ENCODE measurements at regions not wholly inside any gene's neighbourhood (a gene's known extent, or its start where the extent isn't known, plus 50 kb on each side); places are given as distances from the start of the nearest gene placed in this dataset.

DNA sequence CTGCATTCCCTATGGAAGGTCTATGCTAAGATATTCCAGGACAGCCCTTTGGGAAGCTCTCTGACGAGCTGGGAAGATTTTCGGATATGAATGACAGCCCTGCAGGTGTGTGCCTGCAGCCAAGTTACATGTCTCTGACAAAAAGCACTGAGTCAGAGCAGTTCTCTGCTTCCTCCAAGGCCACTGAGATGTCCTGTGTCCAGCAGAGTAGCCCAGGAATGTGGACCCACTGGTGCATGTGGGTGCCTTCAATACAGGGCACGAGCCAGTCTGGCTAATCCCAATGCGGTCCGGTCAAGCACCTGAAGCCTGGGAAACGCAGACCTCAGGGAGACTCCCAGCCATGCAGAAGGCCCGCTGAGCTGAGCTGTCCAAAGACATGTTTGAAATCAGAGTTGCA, 565.7 kb downstream of the TCERG1L start:
- Mint-ChIP-seq H3K4me3 (no peak overlapping the region), H3K27me3 (ENCODE audit: low read depth) (no peaks in the 10 kb centered on the region), H3K36me3 (ENCODE audit: low read depth) (no peaks in the 10 kb centered on the region), H3K4me1 (ENCODE audit: low read depth) (no peaks in the 10 kb centered on the region), H3K9me3 (no peaks in the 10 kb centered on the region), H3K27ac (no peak overlapping the region)
- DNase-seq (ENCODE audit: low spot score) = no peak

DNA sequence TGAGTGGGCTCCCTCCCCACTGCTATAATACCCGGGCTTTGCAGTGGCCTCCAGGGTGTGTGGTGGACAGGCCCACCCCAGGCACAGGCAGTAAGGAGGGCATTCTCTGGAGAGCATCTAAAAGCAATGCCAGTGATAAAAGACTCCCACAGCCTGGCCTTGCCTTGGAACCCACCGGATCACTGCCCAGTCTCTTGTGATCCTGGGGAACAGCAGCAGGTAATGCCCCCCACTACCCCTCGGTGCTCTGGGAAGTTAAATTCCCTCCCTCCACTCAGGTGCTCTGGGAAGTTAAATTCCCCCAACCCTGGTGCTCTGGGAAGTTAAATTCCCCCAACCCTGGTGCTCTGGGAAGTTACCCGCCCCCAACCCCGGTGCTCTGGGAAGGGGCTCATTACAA, 565.2 kb downstream of the TCERG1L start:
- no peaks in the 10 kb centered on the region for H3K27me3 Mint-ChIP-seq (ENCODE audit: low read depth)
- no peaks in the 10 kb centered on the region for H3K4me1 Mint-ChIP-seq (ENCODE audit: low read depth)
- H3K36me3 Mint-ChIP-seq (ENCODE audit: low read depth) = no peaks in the 10 kb centered on the region
- no peak overlapping the region for H3K4me3 Mint-ChIP-seq
- no peaks in the 10 kb centered on the region for H3K9me3 Mint-ChIP-seq
- H3K27ac Mint-ChIP-seq = no peak overlapping the region
- DNase-seq (ENCODE audit: low spot score) = no peak

DNA sequence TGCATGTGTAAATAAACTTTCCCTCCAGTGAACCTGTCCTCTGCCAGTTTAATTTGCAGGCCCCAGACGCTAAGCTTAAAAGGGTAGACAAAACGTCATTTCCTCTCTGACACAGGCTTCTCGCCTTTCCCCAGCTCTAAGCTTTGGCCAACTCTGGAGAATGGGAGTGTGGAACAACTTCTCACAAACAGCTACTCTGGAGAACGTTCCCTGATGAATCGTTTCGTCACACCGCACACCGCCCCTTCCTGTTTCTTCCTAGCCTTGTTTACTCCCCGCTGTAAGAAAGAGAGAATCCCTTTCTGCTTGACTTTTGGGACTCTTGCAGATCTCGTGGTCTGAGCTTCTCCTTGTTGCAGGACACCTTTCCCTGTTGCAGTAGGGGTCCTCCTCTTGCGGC, 564.2 kb downstream of the TCERG1L start:
- H3K9me3 Mint-ChIP-seq = no peaks in the 10 kb centered on the region
- H3K4me1 Mint-ChIP-seq (ENCODE audit: low read depth) = no peaks in the 10 kb centered on the region
- H3K36me3 Mint-ChIP-seq (ENCODE audit: low read depth) = no peaks in the 10 kb centered on the region
- no peak overlapping the region for H3K4me3 Mint-ChIP-seq
- no peaks in the 10 kb centered on the region for H3K27me3 Mint-ChIP-seq (ENCODE audit: low read depth)
- DNase-seq (ENCODE audit: low spot score) = no peak
- H3K27ac Mint-ChIP-seq = no peak overlapping the region

DNA sequence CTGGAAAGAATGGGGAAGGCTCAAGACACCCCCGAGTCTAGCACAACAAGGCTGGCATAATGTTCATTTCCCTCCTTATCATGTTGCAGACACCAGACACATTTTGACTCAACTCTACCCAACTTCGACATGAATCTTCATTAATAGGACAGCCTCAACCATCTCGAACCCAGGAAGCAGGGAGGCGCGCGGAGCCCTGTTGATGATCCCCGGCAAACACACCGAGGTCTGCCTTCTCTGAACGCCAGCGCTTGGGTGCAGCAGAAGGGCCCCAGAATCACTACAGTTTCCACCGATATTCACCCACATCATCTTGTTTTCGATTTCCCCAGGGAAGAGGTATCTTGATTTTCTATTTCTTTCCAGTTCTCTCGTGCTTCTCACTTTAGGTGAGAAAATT, 563.6 kb downstream of the TCERG1L start:
- H3K4me1 Mint-ChIP-seq (ENCODE audit: low read depth) = no peaks in the 10 kb centered on the region
- no peak overlapping the region for H3K4me3 Mint-ChIP-seq
- H3K36me3 Mint-ChIP-seq (ENCODE audit: low read depth) = no peaks in the 10 kb centered on the region
- H3K9me3 Mint-ChIP-seq = no peaks in the 10 kb centered on the region
- DNase-seq (ENCODE audit: low spot score) = no peak
- H3K27me3 Mint-ChIP-seq (ENCODE audit: low read depth) = no peaks in the 10 kb centered on the region
- H3K27ac Mint-ChIP-seq = no peak overlapping the region

DNA sequence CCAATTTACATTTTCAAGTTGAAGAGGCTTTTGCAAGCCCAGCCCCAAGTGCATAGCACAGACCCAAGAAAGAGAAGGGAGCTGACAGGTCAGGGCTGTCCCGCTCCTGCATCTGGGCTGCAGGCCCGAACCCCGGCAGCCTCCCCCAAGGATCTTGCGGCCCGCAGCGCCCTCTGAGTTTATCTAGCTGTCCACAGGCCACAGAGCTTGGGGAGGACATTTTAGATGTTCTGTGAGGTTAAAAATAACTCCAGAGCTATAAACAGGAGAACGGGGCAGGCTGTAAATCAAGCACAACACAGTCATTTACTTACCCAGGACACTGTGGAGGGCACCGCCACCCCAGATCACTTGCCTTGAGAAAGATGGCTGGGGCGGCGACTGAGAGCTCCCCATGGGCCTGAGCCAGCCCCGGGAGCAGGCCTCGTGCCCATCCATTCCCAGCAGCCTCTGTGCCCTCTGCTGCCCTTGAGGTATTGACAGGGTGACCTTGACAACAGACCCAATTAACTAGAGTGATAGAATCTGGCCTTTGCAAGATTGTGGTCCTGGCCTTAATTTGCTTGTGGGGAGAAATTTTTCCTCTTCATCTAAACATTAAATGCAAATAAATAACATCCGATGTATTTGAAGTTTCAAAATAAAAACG, 563.0 kb downstream of the TCERG1L start:
- no peak for DNase-seq (ENCODE audit: low spot score)
- Mint-ChIP-seq H3K27me3 (ENCODE audit: low read depth) (no peaks in the 10 kb centered on the region), H3K4me3 (no peak overlapping the region), H3K9me3 (no peaks in the 10 kb centered on the region), H3K4me1 (ENCODE audit: low read depth) (no peaks in the 10 kb centered on the region), H3K36me3 (ENCODE audit: low read depth) (no peaks in the 10 kb centered on the region), H3K27ac (no peak overlapping the region)

DNA sequence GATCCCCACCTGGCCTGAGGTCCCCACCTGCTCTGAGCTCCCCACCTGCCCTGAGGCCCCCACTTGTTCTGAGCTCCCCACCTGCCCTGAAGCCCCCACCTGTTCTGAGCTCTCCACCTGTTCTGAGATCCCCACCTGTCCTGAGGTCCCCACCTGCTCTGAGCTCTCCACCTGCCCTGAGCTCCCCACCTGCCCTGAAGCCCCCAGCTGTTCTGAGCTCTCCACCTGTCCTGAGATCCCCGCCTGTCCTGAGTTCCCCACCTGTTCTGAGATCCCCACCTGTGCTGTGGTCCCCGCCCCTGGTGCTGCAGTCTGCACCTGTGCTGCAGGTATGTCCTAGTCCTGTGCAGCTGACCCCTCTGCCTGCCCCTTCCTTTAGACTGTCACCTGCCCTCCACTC, 561.6 kb downstream of the TCERG1L start:
- no peak for DNase-seq (ENCODE audit: low spot score)
- H3K36me3 Mint-ChIP-seq (ENCODE audit: low read depth) = no peaks in the 10 kb centered on the region
- H3K27ac Mint-ChIP-seq = no peak overlapping the region
- peaks cover 1% of the 10 kb centered on the region for H3K9me3 Mint-ChIP-seq
- no peak overlapping the region for H3K4me3 Mint-ChIP-seq
- H3K27me3 Mint-ChIP-seq (ENCODE audit: low read depth) = no peaks in the 10 kb centered on the region
- no peaks in the 10 kb centered on the region for H3K4me1 Mint-ChIP-seq (ENCODE audit: low read depth)

DNA sequence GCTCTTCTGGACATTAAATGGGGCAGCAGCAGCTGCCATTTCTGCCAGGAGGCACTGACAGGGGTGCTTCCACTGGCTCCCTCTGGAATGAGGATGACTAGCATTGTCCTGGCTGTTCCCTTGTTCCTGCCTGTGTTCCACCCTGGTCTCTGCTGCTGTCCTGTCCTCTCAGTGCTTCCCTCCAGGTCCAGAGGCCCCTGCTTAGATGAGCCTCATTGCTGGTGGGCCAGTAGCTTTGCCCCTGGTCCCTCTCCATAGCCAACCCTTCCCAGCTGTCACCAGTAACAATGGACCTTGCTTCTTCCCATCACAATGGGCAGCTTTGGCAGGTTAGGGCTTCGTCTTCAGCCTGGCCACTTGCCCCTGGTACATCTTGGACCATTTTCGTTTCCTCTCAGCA, 561.1 kb downstream of the TCERG1L start:
- H3K27ac Mint-ChIP-seq = no peak overlapping the region
- H3K4me1 Mint-ChIP-seq (ENCODE audit: low read depth) = no peaks in the 10 kb centered on the region
- H3K27me3 Mint-ChIP-seq (ENCODE audit: low read depth) = no peaks in the 10 kb centered on the region
- no peak overlapping the region for H3K4me3 Mint-ChIP-seq
- no peak for DNase-seq (ENCODE audit: low spot score)
- H3K36me3 Mint-ChIP-seq (ENCODE audit: low read depth) = no peaks in the 10 kb centered on the region
- peaks cover 7% of the 10 kb centered on the region for H3K9me3 Mint-ChIP-seq

DNA sequence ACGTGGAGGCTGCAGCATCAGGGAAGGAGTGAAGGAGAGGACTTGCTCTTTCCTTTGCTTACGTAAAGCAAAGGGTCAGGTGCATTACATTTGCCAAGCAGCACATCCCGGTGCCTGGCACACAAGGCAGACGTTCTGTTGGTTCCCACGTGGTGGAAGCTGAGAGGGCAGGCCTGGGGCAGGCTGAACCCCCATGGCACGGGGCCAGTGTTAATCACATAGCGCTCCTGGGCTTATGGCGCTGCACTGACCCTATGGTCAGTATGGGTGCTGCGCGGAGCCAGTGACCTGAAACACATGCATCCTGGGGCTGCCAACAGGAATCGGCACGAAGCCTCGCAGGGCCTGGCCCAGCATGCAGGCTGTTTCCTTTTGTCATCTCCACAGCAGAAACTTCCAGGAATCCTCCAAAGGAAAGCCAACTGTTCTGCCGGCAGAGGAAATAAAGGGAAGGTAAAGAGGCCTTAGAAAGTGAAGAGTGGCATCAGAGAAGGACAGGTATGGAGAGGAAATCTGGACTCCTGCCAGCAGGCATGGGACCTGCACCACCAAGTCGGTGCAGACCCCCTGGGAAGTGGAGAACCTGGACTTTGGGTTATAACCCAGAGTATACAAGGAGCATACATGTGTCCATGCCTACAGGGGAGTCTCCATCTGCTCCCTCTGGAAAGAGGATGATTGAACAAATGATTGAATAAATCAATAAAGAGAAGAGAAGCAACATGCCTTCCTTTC, 560.2 kb downstream of the TCERG1L start:
- no peaks in the 10 kb centered on the region for H3K4me1 Mint-ChIP-seq (ENCODE audit: low read depth)
- H3K4me3 Mint-ChIP-seq = no peak overlapping the region
- H3K27ac Mint-ChIP-seq = no peak overlapping the region
- H3K9me3 Mint-ChIP-seq = peaks cover 8% of the 10 kb centered on the region
- no peak for DNase-seq (ENCODE audit: low spot score)
- no peaks in the 10 kb centered on the region for H3K36me3 Mint-ChIP-seq (ENCODE audit: low read depth)
- H3K27me3 Mint-ChIP-seq (ENCODE audit: low read depth) = no peaks in the 10 kb centered on the region

DNA sequence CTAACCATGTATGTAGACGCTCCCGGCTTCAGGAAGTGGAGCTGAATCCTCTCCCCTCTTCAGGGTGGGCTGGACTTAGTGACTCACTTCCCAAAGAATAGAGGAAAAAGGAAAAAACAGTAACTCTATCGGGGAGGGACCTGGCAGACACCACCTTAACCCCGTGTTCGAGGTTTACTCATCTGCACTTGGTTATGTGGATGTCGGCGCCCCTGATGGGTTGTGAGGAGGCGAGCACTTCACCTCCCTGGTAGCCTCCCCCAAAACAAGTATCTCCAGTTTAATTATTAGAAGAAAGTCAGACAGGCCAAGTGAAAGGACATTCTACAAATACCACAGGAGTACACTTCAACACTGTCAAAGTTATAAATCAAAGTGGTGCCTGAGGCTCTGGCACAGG, 559.7 kb downstream of the TCERG1L start:
- Mint-ChIP-seq H3K27me3 (ENCODE audit: low read depth) (no peaks in the 10 kb centered on the region), H3K4me1 (ENCODE audit: low read depth) (no peaks in the 10 kb centered on the region), H3K9me3 (peaks cover 8% of the 10 kb centered on the region), H3K27ac (no peak overlapping the region), H3K36me3 (ENCODE audit: low read depth) (no peaks in the 10 kb centered on the region), H3K4me3 (no peak overlapping the region)
- DNase-seq (ENCODE audit: low spot score) = no peak

DNA sequence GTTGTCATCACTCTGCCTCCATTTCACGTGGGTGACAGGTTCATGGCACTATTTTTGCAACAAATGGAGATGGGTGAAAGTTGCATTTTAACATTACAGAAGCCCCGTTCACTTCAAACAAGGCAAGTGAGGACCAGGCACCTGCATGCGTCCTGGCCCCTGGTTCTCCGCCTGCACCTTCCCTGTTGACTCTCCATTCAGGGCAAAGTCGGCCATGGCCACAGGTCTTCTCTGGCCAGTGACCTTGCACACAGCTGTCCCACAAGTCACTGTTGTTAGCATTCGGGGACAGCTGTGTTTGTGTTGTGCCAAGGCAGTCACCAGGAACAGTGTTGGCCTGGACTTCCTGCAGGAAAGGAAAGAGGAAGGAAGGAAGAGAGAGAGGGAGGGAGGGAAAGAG, 554.9 kb downstream of the TCERG1L start:
- H3K4me3 Mint-ChIP-seq = no peak overlapping the region
- no peaks in the 10 kb centered on the region for H3K27me3 Mint-ChIP-seq (ENCODE audit: low read depth)
- H3K9me3 Mint-ChIP-seq = peaks cover 8% of the 10 kb centered on the region
- no peaks in the 10 kb centered on the region for H3K4me1 Mint-ChIP-seq (ENCODE audit: low read depth)
- no peaks in the 10 kb centered on the region for H3K36me3 Mint-ChIP-seq (ENCODE audit: low read depth)
- no peak overlapping the region for H3K27ac Mint-ChIP-seq
- no peak for DNase-seq (ENCODE audit: low spot score)

DNA sequence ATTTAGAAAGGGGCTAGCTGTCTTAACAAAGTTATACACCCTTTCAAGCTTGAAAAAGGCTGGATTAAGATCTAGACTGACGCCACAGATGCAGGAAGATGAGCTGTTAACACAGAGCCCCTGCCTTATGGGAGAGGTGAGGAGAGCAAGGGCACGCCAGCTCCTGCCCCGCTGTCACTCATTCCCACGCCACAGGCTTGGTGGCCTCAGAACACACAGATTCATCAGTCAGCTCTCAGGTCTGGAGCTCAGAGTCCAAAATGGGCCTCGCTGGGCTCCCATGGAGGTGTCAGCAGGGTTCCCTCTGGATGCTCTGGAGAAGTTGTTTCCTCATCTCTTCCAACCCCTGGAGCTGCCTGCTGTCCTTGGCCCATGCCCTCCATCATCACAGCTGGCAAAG, 554.2 kb downstream of the TCERG1L start:
- H3K36me3 Mint-ChIP-seq (ENCODE audit: low read depth) = no peaks in the 10 kb centered on the region
- H3K27ac Mint-ChIP-seq = no peak overlapping the region
- no peaks in the 10 kb centered on the region for H3K27me3 Mint-ChIP-seq (ENCODE audit: low read depth)
- H3K9me3 Mint-ChIP-seq = peaks cover 8% of the 10 kb centered on the region
- no peak overlapping the region for H3K4me3 Mint-ChIP-seq
- no peak for DNase-seq (ENCODE audit: low spot score)
- no peaks in the 10 kb centered on the region for H3K4me1 Mint-ChIP-seq (ENCODE audit: low read depth)

DNA sequence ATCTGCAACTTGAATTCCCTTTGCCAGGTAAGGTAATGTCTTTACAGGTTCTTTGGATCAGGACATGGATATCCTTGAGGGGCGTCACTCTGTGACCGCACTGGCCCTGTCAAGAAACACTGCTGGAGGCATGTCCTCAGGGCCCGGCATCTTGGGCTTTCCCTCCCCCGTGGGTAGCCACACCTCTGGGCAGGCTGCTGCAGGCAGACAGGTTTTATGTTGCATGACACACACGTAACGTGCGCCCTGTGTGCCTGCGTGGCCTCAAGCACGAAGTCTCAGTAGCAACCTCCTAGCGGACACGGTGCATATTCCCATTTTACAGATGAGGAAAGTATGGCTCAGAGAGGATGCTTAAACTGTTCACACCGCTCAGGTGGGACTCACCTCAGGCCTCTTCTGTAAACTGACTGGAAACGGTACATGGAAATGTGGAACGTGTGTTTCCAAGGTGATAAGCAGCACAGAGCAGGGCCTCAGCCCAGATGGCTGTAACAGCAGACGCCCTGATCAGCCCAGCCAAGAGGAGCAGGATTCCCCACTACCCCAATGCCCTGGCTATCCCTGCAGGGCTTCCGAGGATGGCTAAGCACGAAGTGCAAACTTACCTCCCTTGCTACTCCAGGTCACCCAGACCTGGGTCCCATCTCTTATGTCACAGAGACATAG, 553.6 kb downstream of the TCERG1L start:
- peaks cover 8% of the 10 kb centered on the region for H3K9me3 Mint-ChIP-seq
- no peaks in the 10 kb centered on the region for H3K36me3 Mint-ChIP-seq (ENCODE audit: low read depth)
- H3K27ac Mint-ChIP-seq = no peak overlapping the region
- no peak overlapping the region for H3K4me3 Mint-ChIP-seq
- no peaks in the 10 kb centered on the region for H3K27me3 Mint-ChIP-seq (ENCODE audit: low read depth)
- no peaks in the 10 kb centered on the region for H3K4me1 Mint-ChIP-seq (ENCODE audit: low read depth)
- DNase-seq (ENCODE audit: low spot score) = no peak

DNA sequence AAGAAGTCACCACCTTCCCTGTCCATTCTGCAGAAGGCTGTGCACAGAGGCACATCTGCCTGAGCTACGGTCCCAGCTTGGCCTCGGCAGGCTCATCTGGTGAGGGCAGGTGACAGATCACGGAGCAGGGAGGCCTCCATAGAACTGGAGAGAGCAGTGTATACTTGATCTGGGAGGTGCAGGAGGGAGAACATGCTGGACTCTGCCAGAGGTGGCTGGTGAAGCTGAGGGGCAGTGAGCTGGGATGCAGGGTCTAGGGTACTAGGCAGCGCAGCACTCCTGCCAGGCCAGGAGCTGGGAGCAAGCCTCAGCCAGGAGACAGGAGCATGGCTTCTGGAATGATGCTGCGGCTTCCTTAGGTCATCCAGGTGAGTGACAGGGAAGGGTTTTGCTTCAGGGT, 553.0 kb downstream of the TCERG1L start:
- Mint-ChIP-seq H3K4me1 (ENCODE audit: low read depth) (no peaks in the 10 kb centered on the region), H3K27ac (no peak overlapping the region), H3K27me3 (ENCODE audit: low read depth) (no peaks in the 10 kb centered on the region), H3K9me3 (peaks cover 8% of the 10 kb centered on the region), H3K36me3 (ENCODE audit: low read depth) (no peaks in the 10 kb centered on the region), H3K4me3 (no peak overlapping the region)
- no peak for DNase-seq (ENCODE audit: low spot score)

DNA sequence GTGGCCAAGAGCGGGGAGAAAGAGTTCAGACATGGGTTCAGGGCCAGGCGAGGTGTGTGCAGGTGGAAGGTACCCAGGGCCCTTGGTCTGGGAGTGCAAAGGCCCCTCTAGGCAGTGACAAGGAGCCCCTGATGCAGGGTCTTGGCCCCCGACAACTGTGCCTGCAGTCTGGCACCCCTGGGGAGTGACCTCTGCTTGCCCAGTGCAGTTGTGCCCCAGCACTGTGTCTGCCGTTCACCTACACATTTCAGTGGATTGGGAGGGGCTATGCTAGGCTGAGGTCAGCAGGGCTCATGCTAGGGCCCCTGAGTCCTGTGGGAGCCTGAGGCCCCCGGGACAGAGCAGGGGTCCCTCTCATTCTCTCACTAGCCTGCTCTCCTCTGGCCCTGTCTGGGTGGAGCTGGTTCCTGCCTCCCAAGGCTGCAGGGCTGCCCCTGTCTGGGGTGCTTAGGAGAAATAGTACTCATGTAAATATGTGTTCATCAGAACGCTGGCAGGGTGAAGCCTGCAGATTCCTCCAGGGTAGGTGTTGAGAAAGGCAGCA, 550.4 kb downstream of the TCERG1L start:
- Mint-ChIP-seq H3K4me1 (ENCODE audit: low read depth) (no peaks in the 10 kb centered on the region), H3K27me3 (ENCODE audit: low read depth) (no peaks in the 10 kb centered on the region), H3K36me3 (ENCODE audit: low read depth) (no peaks in the 10 kb centered on the region), H3K9me3 (no peaks in the 10 kb centered on the region), H3K27ac (no peak overlapping the region), H3K4me3 (no peak overlapping the region)
- no peak for DNase-seq (ENCODE audit: low spot score)
